Aorta (tissue), 5 donors: ENCODE measurements at regions not wholly inside any gene's neighbourhood (a gene's known extent, or its start where the extent isn't known, plus 50 kb on each side); places are given as distances from the start of the nearest gene placed in this dataset.
A peak's percentile ranks its signal among the peaks of the same experiment; 100 is the strongest.

Experiments used
- ATAC-seq: fragments of 200-7000 bp; cut with Tn5 transposase; one replicate; pipeline ENCODE4 v1.9.1; 2022; ENCODE audit warnings: moderate library complexity; ENCODE audit not compliant: low FRiP score
- DNase-seq, 2 donors: peaks; one replicate each; pipeline ENCODE4 v3.0.0-alpha.2; 2020
- H3K27ac ChIP-seq, 2 donors: one replicate each; pipeline ENCODE4 v1.5.1; 2013; ENCODE audit warnings: low read length in 2 of 2, mild to moderate bottlenecking in 2 of 2, moderate library complexity in 2 of 2, control low read depth in 1 of 2, inconsistent platforms in 1 of 2, low read depth in 1 of 2
- H3K27me3 ChIP-seq, 2 donors: one replicate each; pipeline ENCODE4 v1.6.1; 2013; ENCODE audit warnings: control low read depth in 1 of 2, low read length in 1 of 2, mild to moderate bottlenecking in 1 of 2, moderate library complexity in 1 of 2; ENCODE audit not compliant: insufficient read depth in 2 of 2, control insufficient read depth in 1 of 2
- H3K36me3 ChIP-seq, 2 donors: one replicate each; pipeline ENCODE4 v1.6.1; 2013; ENCODE audit warnings: control low read depth in 1 of 2, low read length in 1 of 2, mild to moderate bottlenecking in 1 of 2; ENCODE audit not compliant: insufficient read depth in 2 of 2, control insufficient read depth in 1 of 2
- H3K4me1 ChIP-seq, 2 donors: one replicate each; pipeline ENCODE4 v1.6.1; 2013; ENCODE audit warnings: low read length in 2 of 2, control low read depth in 1 of 2, mild to moderate bottlenecking in 1 of 2, moderate library complexity in 1 of 2; ENCODE audit not compliant: insufficient read depth in 2 of 2, control insufficient read depth in 1 of 2
- H3K4me3 ChIP-seq, 2 donors: one replicate each; pipeline ENCODE4 v1.5.1; 2013; ENCODE audit warnings: low read length in 2 of 2, control low read depth in 1 of 2, mild to moderate bottlenecking in 1 of 2
- H3K9me3 ChIP-seq: one replicate; pipeline ENCODE4 v1.6.1; 2013; ENCODE audit warnings: mild to moderate bottlenecking, low read length; ENCODE audit not compliant: control insufficient read depth
- WGBS, 2 donors: extraction: QIAGEN DNeasy Blood & Tissue Kit; methylation state at CpG; one replicate each; pipeline ENCODE4 v1.1.7; 2013; 5-methylcytosine and 5-hydroxymethylcytosine counted together
- intact Hi-C, 2 donors: fragments of 100-400 bp; cut with DNase I; formaldehyde crosslinking; loops; one replicate each; pipeline versions ENCODE4 v1.14.2 to v1.15.0; 2022
- donor health status: healthy with polysubstance abuse.
- donor health status: Bipolar disorder and iron deficiency.
- donor health status: DM: no; HTN: no; CAD: no.
- donor health status: DM: no; HTN: no; CAD: no.
- donor health status: DM: yes; HTN: yes; CAD: no.

DNA sequence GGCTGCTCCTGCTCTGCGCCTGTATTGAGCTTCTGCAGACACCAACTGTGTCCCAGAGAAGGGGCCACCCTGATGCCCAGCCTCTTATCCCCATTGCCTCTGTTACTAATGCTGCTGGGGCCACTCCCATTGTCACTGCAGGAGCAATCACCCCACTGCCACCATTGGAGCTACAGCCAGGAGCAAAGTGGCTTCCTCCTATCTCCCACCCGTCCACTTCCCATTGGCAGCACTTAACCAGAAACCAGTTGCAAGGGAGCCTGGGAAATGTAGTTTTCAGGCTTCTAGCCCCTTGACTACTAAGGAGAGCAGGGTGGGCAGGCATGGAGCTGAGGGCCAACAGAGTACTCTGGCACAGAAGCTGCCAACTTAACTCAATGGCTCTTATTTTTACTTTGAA lies 55.9 kb upstream of the KLF13 start:
- H3K27ac ChIP-seq, result no peak overlapping the region
- no peak overlapping the region for H3K4me3 ChIP-seq
- ATAC-seq (no peak), DNase-seq (no peak)
- intact Hi-C loops, result no loop called here
- H3K4me1 ChIP-seq, result no peaks in the 10 kb centered on the region
- H3K36me3 ChIP-seq, result no peaks in the 10 kb centered on the region
- H3K27me3 ChIP-seq, result no peaks in the 10 kb centered on the region
- 92 to 93% methylated on average over 2 of the region's 2 CpGs for WGBS, 2 donors
- H3K9me3 ChIP-seq, result no peaks in the 10 kb centered on the region

DNA sequence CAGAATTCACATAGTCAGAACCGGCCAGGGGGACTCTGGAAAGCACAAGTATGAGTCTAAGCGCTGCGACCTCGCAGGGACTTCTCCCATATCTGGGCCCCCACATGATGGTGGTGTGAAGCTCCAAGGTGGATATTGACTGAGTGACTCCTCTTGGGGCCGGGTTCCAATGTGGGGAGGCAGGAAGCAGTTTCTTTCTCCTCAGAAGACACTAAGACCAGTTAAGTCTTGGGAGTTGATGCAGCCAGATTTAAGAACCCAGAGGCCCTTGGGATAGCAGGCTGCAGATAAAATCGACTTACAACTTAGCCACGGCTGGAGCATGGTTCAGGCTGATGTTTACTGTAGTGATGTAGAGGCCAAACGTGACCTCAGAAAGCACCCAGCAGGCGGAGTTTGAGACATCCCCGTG lies 55.4 kb upstream of the KLF13 start:
- no peaks in the 10 kb centered on the region for H3K9me3 ChIP-seq
- no peaks in the 10 kb centered on the region for H3K27me3 ChIP-seq
- H3K4me1 ChIP-seq, result no peaks in the 10 kb centered on the region
- H3K27ac ChIP-seq, result no peak overlapping the region
- DNase-seq, result no peak
- H3K36me3 ChIP-seq, result no peaks in the 10 kb centered on the region
- ATAC-seq, result no peak
- H3K4me3 ChIP-seq, result no peak overlapping the region
- WGBS, 2 donors, result 78 to 80% methylated on average over 10 of the region's 10 CpGs
- intact Hi-C loops, result no loop called here

DNA sequence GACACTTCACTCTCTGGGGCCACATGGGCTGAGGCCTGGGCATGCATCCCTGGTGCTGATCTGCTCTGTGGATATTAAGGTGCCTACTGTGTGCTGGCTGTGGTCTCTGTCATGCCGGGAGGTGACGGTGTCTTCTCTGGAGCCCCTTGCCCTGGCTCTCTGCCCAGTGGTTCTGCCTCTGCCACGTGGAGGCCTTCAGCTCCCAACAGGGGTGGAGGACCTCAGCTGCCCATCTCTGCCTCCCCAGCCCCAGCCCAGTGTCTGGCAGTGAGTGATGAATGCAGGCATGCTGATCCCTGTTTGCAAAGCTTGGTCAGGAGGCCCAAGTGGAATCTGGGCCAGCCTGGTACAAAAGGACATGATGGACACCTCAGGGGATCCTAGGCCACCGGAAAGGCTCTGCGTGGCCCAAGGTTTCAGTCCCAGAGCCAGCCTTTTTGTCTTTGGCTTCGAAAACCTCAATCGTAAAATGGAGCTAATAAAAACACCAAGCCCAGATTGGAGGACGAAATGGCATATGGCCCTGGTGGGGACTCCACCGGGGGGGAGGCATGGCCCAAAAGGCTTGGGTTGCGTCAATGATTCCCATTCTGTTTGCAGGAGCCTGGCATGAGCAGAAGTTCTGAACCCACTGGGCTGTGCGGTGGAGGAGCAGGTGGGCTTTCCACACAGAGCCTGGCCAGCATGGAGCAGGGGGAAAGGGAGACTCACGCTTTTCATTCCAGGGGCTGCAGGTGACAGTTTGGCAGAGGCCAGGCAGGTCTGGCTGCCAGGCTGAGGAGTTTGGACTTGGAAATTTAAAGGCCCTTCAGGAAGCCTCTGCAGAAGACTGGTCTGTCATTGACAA lies 54.7 kb upstream of the KLF13 start:
- H3K4me1 ChIP-seq, result no peaks in the 10 kb centered on the region
- no peaks in the 10 kb centered on the region for H3K27me3 ChIP-seq
- no peaks in the 10 kb centered on the region for H3K9me3 ChIP-seq
- no peak for ATAC-seq
- intact Hi-C loops, result no loop called here
- H3K4me3 ChIP-seq, result no peak overlapping the region
- peak in 1 of 2 donors; percentile 24 for DNase-seq
- no peaks in the 10 kb centered on the region for H3K36me3 ChIP-seq
- H3K27ac ChIP-seq, result no peak overlapping the region
- WGBS, 2 donors, result 91 to 94% methylated on average over 12 of the region's 12 CpGs

DNA sequence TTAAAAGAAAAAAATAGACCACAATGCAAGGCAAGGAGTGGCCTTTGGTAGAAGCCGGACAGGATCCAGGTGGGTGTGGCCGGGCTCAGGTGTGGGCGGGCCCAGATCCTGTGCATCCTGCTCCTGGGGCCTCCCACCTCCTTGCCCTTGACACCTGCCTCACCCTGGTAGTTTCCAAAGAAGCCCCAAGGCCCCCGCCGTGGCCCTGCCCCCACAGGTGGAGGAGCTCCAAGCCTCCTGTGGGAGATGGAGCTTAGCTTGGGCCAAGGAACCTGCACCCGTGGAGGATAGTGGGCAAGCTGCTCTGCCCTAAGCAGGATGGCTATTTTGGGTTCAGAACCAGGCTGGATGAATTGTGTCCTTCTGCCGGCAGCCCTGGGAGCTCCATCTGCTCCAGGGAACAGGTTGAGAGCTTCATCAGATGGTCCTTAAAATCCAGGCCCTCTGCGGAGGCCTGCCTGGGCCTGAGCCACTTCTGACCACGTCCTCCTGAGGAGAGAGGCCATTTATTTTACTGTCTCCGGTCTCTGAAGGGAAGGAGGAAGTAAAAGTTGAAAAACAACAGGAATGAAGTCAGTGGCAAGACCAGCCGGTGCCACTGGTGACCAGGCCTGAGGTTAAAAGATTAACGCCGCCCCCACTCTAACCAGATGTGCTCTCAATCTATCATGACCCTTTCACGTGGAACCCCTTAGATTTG lies 53.9 kb upstream of the KLF13 start:
- Histone ChIP-seq H3K9me3 (no peaks in the 10 kb centered on the region), H3K4me1 (no peaks in the 10 kb centered on the region), H3K4me3 (no peak overlapping the region), H3K27ac (no peak overlapping the region), H3K36me3 (no peaks in the 10 kb centered on the region), H3K27me3 (no peaks in the 10 kb centered on the region)
- DNase-seq, result peak in 1 of 2 donors; percentile 57
- 89% methylated on average over 14 of the region's 14 CpGs for WGBS, 2 donors
- intact Hi-C loops, result no loop called here
- no peak for ATAC-seq

DNA sequence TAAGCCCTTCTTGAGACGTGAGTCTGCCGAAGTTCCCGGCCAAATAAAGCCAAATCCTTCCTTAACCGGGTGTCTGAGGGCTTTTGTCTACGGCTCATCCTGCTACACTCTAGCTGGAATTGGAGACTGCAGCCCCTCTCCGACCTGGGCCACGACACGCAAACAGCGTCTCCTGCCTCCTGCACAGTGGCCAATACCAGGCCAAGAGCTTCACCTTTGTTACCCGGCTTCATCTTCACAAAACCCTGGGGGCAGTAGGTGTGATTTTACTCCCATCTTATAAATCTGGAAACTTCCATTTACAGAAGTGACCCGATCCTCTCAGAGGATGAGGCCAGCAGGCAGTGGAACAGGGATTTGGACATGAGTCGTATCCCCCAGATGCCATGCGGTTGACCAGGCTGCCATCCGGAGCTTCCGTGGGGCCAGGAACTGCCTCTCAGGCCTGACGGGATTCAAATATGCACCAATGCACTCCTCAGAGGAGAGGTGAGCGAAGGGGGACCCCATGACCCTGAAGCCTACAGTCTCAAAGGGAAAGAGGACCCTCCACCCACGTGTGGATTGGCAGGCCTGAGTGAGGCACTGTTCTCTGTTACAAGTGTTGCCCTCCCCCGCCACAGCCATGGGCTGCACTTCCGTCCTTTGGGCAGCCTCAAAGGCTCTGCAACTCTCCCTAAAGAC lies 53.2 kb upstream of the KLF13 start:
- Histone ChIP-seq H3K9me3 (no peaks in the 10 kb centered on the region), H3K27ac (no peak overlapping the region), H3K27me3 (no peaks in the 10 kb centered on the region), H3K4me3 (no peak overlapping the region), H3K36me3 (no peaks in the 10 kb centered on the region), H3K4me1 (no peaks in the 10 kb centered on the region)
- WGBS, 2 donors, result 90 to 93% methylated on average over 20 of the region's 20 CpGs
- DNase-seq (peak in 1 of 2 donors; percentile 30), ATAC-seq (no peak)
- intact Hi-C loops, result no loop called here

DNA sequence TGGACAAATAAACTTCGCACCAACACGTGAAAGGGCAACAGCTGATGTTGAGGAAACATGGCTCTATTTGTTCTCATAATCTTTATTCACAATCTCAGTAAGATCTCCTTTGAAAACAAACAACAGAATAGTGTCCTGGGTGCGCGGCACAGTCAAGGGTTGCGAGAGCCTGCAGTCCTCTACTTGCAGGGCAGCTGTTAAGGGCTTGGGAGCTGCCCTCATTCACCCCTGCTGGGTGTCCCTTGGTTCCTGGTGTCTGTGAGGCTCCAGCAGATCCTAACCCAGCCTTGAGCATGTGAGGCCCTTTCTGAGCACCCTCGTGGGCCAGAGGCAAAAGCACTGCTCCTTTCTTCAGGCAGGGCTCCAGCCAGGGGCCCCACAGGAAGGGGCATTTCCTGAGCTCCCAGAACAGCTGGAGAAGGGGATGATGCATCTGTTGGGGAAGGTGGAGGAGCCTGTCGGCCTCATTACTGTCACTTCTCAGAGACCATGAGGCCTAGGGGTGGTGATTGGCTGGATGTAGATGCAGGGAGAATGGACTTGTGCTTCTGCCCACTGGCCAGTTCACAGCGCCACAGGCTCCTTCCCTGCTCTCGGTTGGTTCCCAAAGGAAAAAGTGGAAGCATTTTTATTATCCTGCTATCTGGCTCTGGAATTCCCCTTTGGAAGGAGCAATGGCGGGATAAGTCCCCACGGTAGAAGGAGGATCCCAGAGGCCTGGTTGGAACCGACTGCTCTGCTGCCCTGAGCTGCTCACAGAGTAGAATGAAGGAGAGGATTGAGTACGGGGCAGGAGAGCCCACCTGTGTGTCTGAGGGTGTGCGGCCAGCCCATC lies 51.9 kb upstream of the KLF13 start:
- H3K36me3 ChIP-seq, result no peaks in the 10 kb centered on the region
- ATAC-seq, result no peak
- no peaks in the 10 kb centered on the region for H3K4me1 ChIP-seq
- no peaks in the 10 kb centered on the region for H3K9me3 ChIP-seq
- no peak overlapping the region for H3K4me3 ChIP-seq
- DNase-seq, result peak in 1 of 2 donors; percentile 28
- no peak overlapping the region for H3K27ac ChIP-seq
- no peaks in the 10 kb centered on the region for H3K27me3 ChIP-seq
- WGBS, 2 donors, result 87% methylated on average over 14 of the region's 14 CpGs
- intact Hi-C loops, result no loop called here

DNA sequence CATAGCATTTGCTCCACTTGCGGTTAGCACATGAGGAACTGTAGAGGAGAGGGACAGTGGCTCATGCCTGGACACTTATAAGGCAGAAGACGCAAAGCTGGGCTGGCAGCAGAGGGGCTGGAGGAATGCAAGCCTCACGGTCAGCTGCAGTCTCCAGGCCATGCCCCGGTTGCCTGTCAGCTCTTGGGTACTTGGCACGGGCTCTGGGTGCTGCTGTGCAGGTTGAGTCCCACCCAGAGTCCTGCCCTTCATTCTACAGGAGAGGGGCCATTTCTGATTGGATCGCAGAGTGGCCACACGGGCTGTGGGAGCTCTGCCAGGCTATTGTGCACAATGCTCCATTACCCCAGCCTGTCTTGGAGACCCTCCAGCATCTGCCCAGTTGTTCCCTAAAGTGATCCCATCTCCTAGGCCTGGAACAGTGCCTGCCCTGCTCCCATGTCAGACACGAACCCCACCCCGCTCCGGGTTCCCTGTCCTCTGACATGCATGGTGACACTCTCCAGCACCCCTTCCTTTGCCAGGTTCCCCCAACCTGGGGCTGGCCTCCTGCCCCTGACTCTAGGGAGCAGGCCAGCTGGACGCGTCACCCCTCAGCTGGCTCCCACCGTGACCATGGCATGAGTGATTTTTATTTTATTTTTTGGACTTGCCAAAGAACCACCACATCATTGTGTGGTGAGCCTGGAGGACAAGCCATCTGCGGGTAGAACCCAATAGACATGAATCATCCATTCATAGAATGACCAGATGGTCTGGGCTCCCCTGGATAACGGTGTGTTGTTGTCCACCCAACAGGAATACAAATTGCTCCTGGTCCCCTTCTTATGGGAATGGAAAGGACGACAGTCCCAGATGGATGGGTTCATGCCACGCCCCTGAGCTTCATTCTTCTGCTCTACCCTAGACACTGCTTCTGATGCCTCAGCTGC lies 51.0 kb upstream of the KLF13 start:
- intact Hi-C loops, result no loop called here
- Histone ChIP-seq H3K27me3 (no peaks in the 10 kb centered on the region), H3K27ac (no peak overlapping the region), H3K4me3 (no peak overlapping the region), H3K36me3 (no peaks in the 10 kb centered on the region), H3K9me3 (no peaks in the 10 kb centered on the region), H3K4me1 (no peaks in the 10 kb centered on the region)
- 72 to 76% methylated on average over 17 of the region's 17 CpGs for WGBS, 2 donors
- ATAC-seq (no peak), DNase-seq (peak in 1 of 2 donors; percentile 33)
